ENCODE measurements at regions not wholly inside any gene's neighbourhood (a gene's known extent, or its start where the extent isn't known, plus 50 kb on each side); places are given as distances from the start of the nearest gene placed in this dataset.

DNA sequence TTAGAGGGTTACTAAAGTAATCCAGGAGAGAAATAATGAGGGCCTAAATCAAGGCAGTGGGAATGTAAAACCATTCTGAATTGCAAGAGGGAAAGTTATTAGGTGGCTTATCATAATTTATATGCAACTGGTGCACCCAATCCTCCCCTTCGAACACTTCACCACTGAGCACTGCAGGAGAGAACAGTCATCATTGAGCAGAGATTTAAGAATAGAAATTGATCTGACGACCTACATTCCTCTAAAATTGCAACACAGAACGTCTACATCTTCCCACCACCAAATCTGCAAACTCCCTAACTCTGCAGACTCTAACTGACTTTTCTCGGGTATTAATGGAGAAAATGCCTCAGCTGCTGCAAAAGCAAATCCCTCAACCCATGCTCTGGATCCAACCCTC is 138.5 kb upstream of the CDH20 start:
- in situ Hi-C loops (cut with MboI; ENCODE audit: low sequenced_read_pairs), result no loop called here
- Histone ChIP-seq H3K27me3 (ENCODE audit: control insufficient read depth, insufficient read depth, low read length) (no peaks in the 10 kb centered on the region), H3K4me2 (ENCODE audit: low read depth, low read length) (no peak overlapping the region), H3K23ac (ENCODE audit: low read depth, low read length) (no peak overlapping the region), H3K56ac (ENCODE audit: extremely low read depth, insufficient read depth, low read length) (no peak overlapping the region), H3K4me3 (ENCODE audit: insufficient read depth, low read depth, low read length) (no peak overlapping the region), H4K5ac (ENCODE audit: low read depth, low read length) (no peak overlapping the region), H2BK20ac (ENCODE audit: low read depth, low read length) (no peak overlapping the region), H3K36me3 (ENCODE audit: control insufficient read depth, insufficient read depth, low read length) (no peaks in the 10 kb centered on the region), H3K4ac (ENCODE audit: low read depth, low read length) (no peak overlapping the region), H3K79me1 (ENCODE audit: low read depth in 1 of 2, low read length in 2 of 2) (no peaks in the 10 kb centered on the region), H4K91ac (ENCODE audit: insufficient read depth, low read depth, low read length) (no peak overlapping the region), H3K27ac (ENCODE audit: insufficient read depth, low read length) (no peak overlapping the region), H3K9ac (ENCODE audit: low read depth, low read length) (no peak overlapping the region), H3K18ac (ENCODE audit: low read depth, low read length) (no peak overlapping the region), H2AK9ac (replicated peaks; ENCODE audit: low read depth, low read length, poor library complexity) (no peak overlapping the region), H4K20me1 (ENCODE audit: insufficient read depth, low read length) (no peaks in the 10 kb centered on the region), H4K8ac (ENCODE audit: low read depth in 2 of 2, low read length in 2 of 2) (no peak overlapping the region), H2BK120ac (ENCODE audit: low read depth, low read length) (no peak overlapping the region), H2AK5ac (ENCODE audit: low read depth, low read length) (no peak overlapping the region), H3K14ac (replicated peaks; ENCODE audit: low read depth, low read length) (no peak overlapping the region), H3K9me1 (ENCODE audit: insufficient read depth, low read length) (no peaks in the 10 kb centered on the region), H2BK15ac (ENCODE audit: low read depth, low read length) (no peak overlapping the region), H2BK5ac (ENCODE audit: low read depth, low read length, poor library complexity, severe bottlenecking) (no peak overlapping the region), H2AFZ (replicated peaks; ENCODE audit: low read length, poor library complexity) (no peak overlapping the region), H3K9me3 (ENCODE audit: control insufficient read depth, insufficient read depth, low read length) (no peaks in the 10 kb centered on the region), H3K4me1 (ENCODE audit: control insufficient read depth, insufficient read depth, low read length) (no peaks in the 10 kb centered on the region)
- DNase-seq (no peak), ATAC-seq (ENCODE audit: low read depth) (no peak)
- TF ChIP-seq POLR2A (IDR thresholded peaks at IDR 0.05; ENCODE audit: low read depth, low read length), result no peak
- TF ChIP-seq CEBPB (IDR thresholded peaks at IDR 0.05; ENCODE audit: low read depth, low read length), result no peak
- TF ChIP-seq MAFK (IDR thresholded peaks at IDR 0.05; ENCODE audit: low read depth, low read length), result no peak
- TF ChIP-seq MAZ (IDR thresholded peaks at IDR 0.05; ENCODE audit: borderline replicate concordance, low read depth, low read length), result no peak
- TF ChIP-seq RFX5 (IDR thresholded peaks at IDR 0.05; ENCODE audit: low read depth, low read length), result no peak
- TF ChIP-seq MXI1 (IDR thresholded peaks at IDR 0.05; ENCODE audit: borderline replicate concordance, low read depth, low read length), result no peak
- TF ChIP-seq, protein P1, sequence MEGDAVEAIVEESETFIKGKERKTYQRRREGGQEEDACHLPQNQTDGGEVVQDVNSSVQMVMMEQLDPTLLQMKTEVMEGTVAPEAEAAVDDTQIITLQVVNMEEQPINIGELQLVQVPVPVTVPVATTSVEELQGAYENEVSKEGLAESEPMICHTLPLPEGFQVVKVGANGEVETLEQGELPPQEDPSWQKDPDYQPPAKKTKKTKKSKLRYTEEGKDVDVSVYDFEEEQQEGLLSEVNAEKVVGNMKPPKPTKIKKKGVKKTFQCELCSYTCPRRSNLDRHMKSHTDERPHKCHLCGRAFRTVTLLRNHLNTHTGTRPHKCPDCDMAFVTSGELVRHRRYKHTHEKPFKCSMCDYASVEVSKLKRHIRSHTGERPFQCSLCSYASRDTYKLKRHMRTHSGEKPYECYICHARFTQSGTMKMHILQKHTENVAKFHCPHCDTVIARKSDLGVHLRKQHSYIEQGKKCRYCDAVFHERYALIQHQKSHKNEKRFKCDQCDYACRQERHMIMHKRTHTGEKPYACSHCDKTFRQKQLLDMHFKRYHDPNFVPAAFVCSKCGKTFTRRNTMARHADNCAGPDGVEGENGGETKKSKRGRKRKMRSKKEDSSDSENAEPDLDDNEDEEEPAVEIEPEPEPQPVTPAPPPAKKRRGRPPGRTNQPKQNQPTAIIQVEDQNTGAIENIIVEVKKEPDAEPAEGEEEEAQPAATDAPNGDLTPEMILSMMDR (conservative IDR thresholded peaks at IDR 0.05; ENCODE audit: low read depth, low read length), result no peak
- TF ChIP-seq RAD21 (IDR thresholded peaks at IDR 0.05; ENCODE audit: low read length), result no peak
- no peak for TF ChIP-seq NFE2L2 (IDR thresholded peaks at IDR 0.05; ENCODE audit: low read depth, low read length)
- no peak for TF ChIP-seq CHD1 (IDR thresholded peaks at IDR 0.05; ENCODE audit: low read depth, low read length)
- TF ChIP-seq ELK1 (IDR thresholded peaks at IDR 0.05; ENCODE audit: borderline replicate concordance, low read depth, low read length), result no peak
- TF ChIP-seq FOS (IDR thresholded peaks at IDR 0.05; ENCODE audit: low read depth, low read length), result no peak
- intact Hi-C loops (cut with micrococcal nuclease), result no loop called here
- no CpG with 5 or more reads among the region's 4 CpGs for WGBS, 2 experiments (ENCODE audit: extremely low coverage in 2 of 2, insufficient read length in 1 of 2)
- no TSS peak for BruUV-seq (replicated peaks)
- ChIA-PET CTCF (interaction anchor here (0.6 kb wide), 1 partner anchor 385 kb away, joined by 3 read pairs; no protein-coding TSS in a partner anchor), POLR2A (ENCODE audit: unreplicated experiment) (no interaction called here)
- dilution Hi-C loops (cut with HindIII; ENCODE audit: low sequenced_read_pairs, unreplicated experiment), result no loop called here

Measured in IMR-90 (cell line).